Psoas muscle (tissue), 7 donors: ENCODE measurements at regions not wholly inside any gene's neighbourhood (a gene's known extent, or its start where the extent isn't known, plus 50 kb on each side); places are given as distances from the start of the nearest gene placed in this dataset.

ENCODE experiments used
- ATAC-seq, 4 donors: fragments of 200-7000 bp; cut with Tn5 transposase; one replicate each; pipeline ENCODE4 v1.9.1; 2020; ENCODE audit warnings: moderate library complexity in 3 of 4, mild to moderate bottlenecking in 2 of 4
- DNase-seq, 2 donors: peaks; one replicate each; pipeline ENCODE4 v3.0.0-alpha.2; 2020
- H3K27ac ChIP-seq: fragments of 200-600 bp; one replicate; pipeline ENCODE4 v1.8.0; 2022
- H3K27me3 ChIP-seq, 3 donors: fragments of 200-600 bp in 1 of 3; one replicate each; pipeline versions ENCODE4 v1.6.1 to v1.8.0; 2013 to 2022; ENCODE audit warnings: low read length in 2 of 3, mild to moderate bottlenecking in 2 of 3, moderate library complexity in 1 of 3; ENCODE audit not compliant: insufficient read depth in 3 of 3
- H3K36me3 ChIP-seq, 2 donors: fragments of 200-600 bp in 1 of 2; one replicate each; pipeline versions ENCODE4 v1.6.1 to v1.8.0; 2013 to 2022; ENCODE audit warnings: low read depth in 1 of 2, mild to moderate bottlenecking in 1 of 2, moderate library complexity in 1 of 2; ENCODE audit not compliant: insufficient read depth in 1 of 2
- H3K4me1 ChIP-seq: fragments of 200-600 bp; one replicate; pipeline ENCODE4 v1.8.0; 2022
- H3K4me3 ChIP-seq: fragments of 200-600 bp; one replicate; pipeline ENCODE4 v1.8.0; 2022; ENCODE audit warnings: mild to moderate bottlenecking
- H3K9me3 ChIP-seq: fragments of 200-600 bp; one replicate; pipeline ENCODE4 v1.8.0; 2022
- CTCF ChIP-seq: fragments of 200-600 bp; IDR thresholded peaks from one replicate; pipeline ENCODE4 v1.8.0; 2022; ENCODE audit warnings: antibody characterized with exemption
- WGBS, 3 donors: extraction: QIAGEN DNeasy Blood & Tissue Kit; methylation state at CpG; one replicate each; pipeline versions ENCODE4 v1.1.6 to v1.1.7; 2013; 5-methylcytosine and 5-hydroxymethylcytosine counted together
- intact Hi-C, 2 donors: fragments of 100-400 bp; cut with DNase I; formaldehyde crosslinking; loops; one replicate each; pipeline versions ENCODE4 v1.11.0 to v1.14.2; 2022
- donor health status: healthy with polysubstance abuse.
- donor health status: DM: no; HTN: no; CAD: no; lungs with moderate emphysema.
- donor health status: Bipolar disorder and iron deficiency.
- donor health status: healthy.
- donor health status: DM: yes; HTN: yes; CAD: no.
- donor health status: DM: no; HTN: no; CAD: no.
- donor health status: DM: yes; HTN: yes; CAD: no.

- Histone ChIP-seq H3K4me1 (no peaks in the 10 kb centered on the region), H3K9me3 (no peaks in the 10 kb centered on the region), H3K27me3 (no peaks in the 10 kb centered on the region), H3K27ac (no peak overlapping the region), H3K36me3 (no peaks in the 10 kb centered on the region), H3K4me3 (no peak overlapping the region)
- DNase-seq (no peak), ATAC-seq (no peak)
- intact Hi-C loops = no loop called here
- WGBS, 3 donors = 76 to 92% (median 87%) methylated on average over 5 of the region's 5 CpGs
- TF ChIP-seq CTCF = no peak
These were observed 387.2 kb downstream of the SOX11 start for GRCh38 chr2:6079405-6079804.

GRCh38 chr2:6080932-6081753 lies 389.0 kb downstream of the SOX11 start:
- peaks cover 0 to 3% (median 0%) of the 10 kb centered on the region in 3 donors for H3K27me3 ChIP-seq
- DNase-seq (no peak), ATAC-seq (no peak)
- no peak overlapping the region for H3K4me3 ChIP-seq
- no peak overlapping the region for H3K27ac ChIP-seq
- H3K9me3 ChIP-seq = no peaks in the 10 kb centered on the region
- H3K36me3 ChIP-seq = no peaks in the 10 kb centered on the region
- no peaks in the 10 kb centered on the region for H3K4me1 ChIP-seq
- no peak for TF ChIP-seq CTCF
- WGBS, 3 donors = 42 to 47% (median 45%) methylated on average over 22 of the region's 22 CpGs
- intact Hi-C loops = no loop called here

GRCh38 chr2:6081955-6082624 lies 389.9 kb downstream of the SOX11 start:
- ATAC-seq (no peak), DNase-seq (no peak)
- intact Hi-C loops = no loop called here
- no peaks in the 10 kb centered on the region for H3K36me3 ChIP-seq
- WGBS, 3 donors = 92 to 95% (median 94%) methylated on average over 5 of the region's 5 CpGs
- no peaks in the 10 kb centered on the region for H3K4me1 ChIP-seq
- H3K9me3 ChIP-seq = no peaks in the 10 kb centered on the region
- no peak overlapping the region for H3K27ac ChIP-seq
- TF ChIP-seq CTCF = no peak
- peaks cover 0 to 3% (median 0%) of the 10 kb centered on the region in 3 donors for H3K27me3 ChIP-seq
- H3K4me3 ChIP-seq = no peak overlapping the region

GRCh38 chr2:6082625-6083018 lies 390.4 kb downstream of the SOX11 start:
- ATAC-seq (no peak), DNase-seq (no peak)
- H3K36me3 ChIP-seq = no peaks in the 10 kb centered on the region
- no peak for TF ChIP-seq CTCF
- H3K9me3 ChIP-seq = no peaks in the 10 kb centered on the region
- H3K27me3 ChIP-seq = peaks cover 0 to 3% (median 0%) of the 10 kb centered on the region in 3 donors
- no peak overlapping the region for H3K27ac ChIP-seq
- no peaks in the 10 kb centered on the region for H3K4me1 ChIP-seq
- intact Hi-C loops = no loop called here
- no peak overlapping the region for H3K4me3 ChIP-seq
